Endodermal cell (in vitro differentiated cells): ENCODE measurements at regions not wholly inside any gene's neighbourhood (a gene's known extent, or its start where the extent isn't known, plus 50 kb on each side); places are given as distances from the start of the nearest gene placed in this dataset.
A peak's percentile ranks its signal among the peaks of the same experiment; 100 is the strongest.

Source experiments
- DNase-seq: peaks from one replicate; pipeline ENCODE4 v3.0.0-alpha.2; 2017
- H3K27ac ChIP-seq: 2 replicates; pipeline ENCODE4 v1.5.1; 2013; ENCODE audit warnings: mild to moderate bottlenecking, low read depth, low read length, moderate library complexity
- H3K27me3 ChIP-seq: 2 replicates; pipeline ENCODE4 v1.6.1; 2013; ENCODE audit warnings: mild to moderate bottlenecking, low read length, moderate library complexity; ENCODE audit not compliant: insufficient read depth, control insufficient read depth, poor library complexity, severe bottlenecking
- H3K36me3 ChIP-seq: 2 replicates; pipeline ENCODE4 v1.7.0; 2013; ENCODE audit warnings: mild to moderate bottlenecking, low read length, moderate library complexity; ENCODE audit not compliant: control insufficient read depth, insufficient read depth
- H3K4me1 ChIP-seq: one replicate; pipeline ENCODE4 v1.7.0; 2013; ENCODE audit warnings: low read length; ENCODE audit not compliant: control insufficient read depth, insufficient read depth
- H3K4me3 ChIP-seq: 2 replicates; pipeline ENCODE4 v1.5.1; 2013; ENCODE audit warnings: mild to moderate bottlenecking, low read length, moderate library complexity
- H3K9ac ChIP-seq: 2 replicates; pipeline ENCODE4 v1.6.1; 2013; ENCODE audit warnings: mild to moderate bottlenecking, low read length, moderate library complexity; ENCODE audit not compliant: poor library complexity, severe bottlenecking; ENCODE audit errors: extremely low read depth
- H3K9me3 ChIP-seq: 2 replicates; pipeline ENCODE4 v1.6.1; 2013; ENCODE audit warnings: mild to moderate bottlenecking, low read length, moderate library complexity; ENCODE audit not compliant: control insufficient read depth
- H3K27ac Mint-ChIP-seq: 2 replicates; pipeline ENCODE4 v1.8.0; 2020; ENCODE audit warnings: mixed read lengths
- H3K27me3 Mint-ChIP-seq: 2 replicates; pipeline ENCODE4 v1.8.0; 2021; ENCODE audit warnings: mild to moderate bottlenecking, mixed read lengths; ENCODE audit not compliant: insufficient read depth
- H3K36me3 Mint-ChIP-seq: 2 replicates; pipeline ENCODE4 v1.8.0; 2020; ENCODE audit warnings: low read depth, mixed read lengths
- H3K4me1 Mint-ChIP-seq: 2 replicates; pipeline ENCODE4 v1.8.0; 2020; ENCODE audit warnings: mixed read lengths
- H3K4me3 Mint-ChIP-seq: 2 replicates; pipeline ENCODE4 v1.8.0; 2020; ENCODE audit warnings: mild to moderate bottlenecking, moderate library complexity, mixed read lengths
- H3K9me3 Mint-ChIP-seq: 2 replicates; pipeline ENCODE4 v1.8.0; 2020; ENCODE audit warnings: mild to moderate bottlenecking, mixed read lengths
- CTCF ChIP-seq: fragments of 200-600 bp; sonication (generic); conservative IDR thresholded peaks from 2 replicates; pipeline ENCODE4 v1.5.0; 2021; ENCODE audit warnings: antibody characterized with exemption, mild to moderate bottlenecking
- WGBS, 2 experiments: methylation state at CpG; one replicate each; pipeline versions ENCODE4 v1.1.5 to v1.1.7; 2013; ENCODE audit warnings: missing lambda C conversion rate in 2 of 2, mixed read lengths in 1 of 2; ENCODE audit not compliant: insufficient coverage in 1 of 2, insufficient read length in 1 of 2; 5-methylcytosine and 5-hydroxymethylcytosine counted together

- peaks cover 2% of the 10 kb centered on the region for H3K4me1 ChIP-seq
Observed at GRCh38 chr20:50335866-50336265, 145.2 kb downstream of the CEBPB start.

GRCh38 chr20:50336661-50337060, 146.0 kb downstream of the CEBPB start:
- Mint-ChIP-seq H3K27ac (no peak overlapping the region), H3K9me3 (no peaks in the 10 kb centered on the region)
- 89 to 94% methylated on average over 5 to 6 of the region's 6 CpGs for WGBS, 2 experiments

More at GRCh38 chr20:50335866-50336265, 145.2 kb downstream of the CEBPB start:
- Mint-ChIP-seq H3K9me3 (no peaks in the 10 kb centered on the region), H3K27ac (no peak overlapping the region), H3K4me1 (peaks cover 9% of the 10 kb centered on the region), H3K36me3 (no peaks in the 10 kb centered on the region), H3K4me3 (no peak overlapping the region), H3K27me3 (peaks cover 2% of the 10 kb centered on the region)
- 89 to 91% methylated on average over 4 to 6 of the region's 7 CpGs for WGBS, 2 experiments
- no peak for TF ChIP-seq CTCF
- Histone ChIP-seq H3K4me3 (no peak overlapping the region), H3K27me3 (no peaks in the 10 kb centered on the region), H3K27ac (no peak overlapping the region), H3K9me3 (no peaks in the 10 kb centered on the region), H3K36me3 (no peaks in the 10 kb centered on the region), H3K9ac (no peak overlapping the region)
- no peak for DNase-seq

GRCh38 chr20:50337521-50338466, 147.2 kb downstream of the CEBPB start:
- no peaks in the 10 kb centered on the region for H3K9me3 ChIP-seq
- Mint-ChIP-seq H3K36me3 (no peaks in the 10 kb centered on the region), H3K27ac (peak overlapping the region; percentile 60), H3K4me3 (no peak overlapping the region), H3K27me3 (no peaks in the 10 kb centered on the region), H3K4me1 (peaks cover 9% of the 10 kb centered on the region), H3K9me3 (no peaks in the 10 kb centered on the region)
- H3K4me1 ChIP-seq: peaks cover 2% of the 10 kb centered on the region
- no peak for TF ChIP-seq CTCF
- DNase-seq: no peak
- no peak overlapping the region for H3K9ac ChIP-seq
- no peaks in the 10 kb centered on the region for H3K36me3 ChIP-seq
- H3K4me3 ChIP-seq: no peak overlapping the region
- no peaks in the 10 kb centered on the region for H3K27me3 ChIP-seq
- no peak overlapping the region for H3K27ac ChIP-seq
- WGBS, 2 experiments: 93 to 98% methylated on average over 10 to 13 of the region's 13 CpGs

More at GRCh38 chr20:50336661-50337060, 146.0 kb downstream of the CEBPB start:
- Histone ChIP-seq H3K27me3 (no peaks in the 10 kb centered on the region), H3K4me1 (peaks cover 2% of the 10 kb centered on the region), H3K9me3 (no peaks in the 10 kb centered on the region), H3K36me3 (no peaks in the 10 kb centered on the region), H3K27ac (no peak overlapping the region), H3K4me3 (no peak overlapping the region), H3K9ac (no peak overlapping the region)
- Mint-ChIP-seq H3K4me3 (no peak overlapping the region), H3K4me1 (peaks cover 9% of the 10 kb centered on the region), H3K27me3 (no peaks in the 10 kb centered on the region), H3K36me3 (no peaks in the 10 kb centered on the region)
- no peak for TF ChIP-seq CTCF
- DNase-seq: no peak
